H1 (cell line): ENCODE measurements at regions not wholly inside any gene's neighbourhood (a gene's known extent, or its start where the extent isn't known, plus 50 kb on each side); places are given as distances from the start of the nearest gene placed in this dataset.

ENCODE experiments used
- CTCF ChIP-seq, 3 experiments: IDR thresholded peaks; 1 replicate in 2 of 3; 2 replicates in 1 of 3; pipeline versions ENCODE4 v1.5.1 to v1.6.1; 2011; ENCODE audit warnings: low read length in 3 of 3, mild to moderate bottlenecking in 3 of 3, inconsistent platforms in 2 of 3, low read depth in 1 of 3, moderate library complexity in 1 of 3; ENCODE audit not compliant: insufficient read depth in 1 of 3; ENCODE audit errors: control extremely low read depth in 1 of 3
- FOSL1 ChIP-seq: IDR thresholded peaks from 2 replicates; pipeline ENCODE4 v1.6.1; 2011; ENCODE audit warnings: mild to moderate bottlenecking, low read depth, low read length, moderate library complexity; ENCODE audit not compliant: insufficient read depth
- JUN ChIP-seq: IDR thresholded peaks from 2 replicates; pipeline ENCODE4 v1.6.1; 2011; ENCODE audit warnings: low read depth, mild to moderate bottlenecking, improper control_type of control experiment, low read length
- KDM5A ChIP-seq: fragments of 200-600 bp; IDR thresholded peaks from 2 replicates; pipeline ENCODE4 v1.7.1; 2012; ENCODE audit warnings: mild to moderate bottlenecking, low read length, inconsistent platforms, mixed read lengths
- POLR2A ChIP-seq, 2 experiments: IDR thresholded peaks; 1 replicate in 1 of 2; 2 replicates in 1 of 2; pipeline ENCODE4 v1.6.1; 2011; ENCODE audit warnings: low read depth in 2 of 2, low read length in 2 of 2, mild to moderate bottlenecking in 2 of 2; ENCODE audit errors: control extremely low read depth in 1 of 2
- POLR2AphosphoS5 ChIP-seq: IDR thresholded peaks from 2 replicates; pipeline ENCODE4 v1.6.1; 2011; ENCODE audit warnings: low read depth, low read length
- RNF2 ChIP-seq: fragments of 200-900, 300-1000 bp; sonication (generic); IDR thresholded peaks from 2 replicates; pipeline ENCODE4 v1.7.1; 2016; ENCODE audit warnings: borderline replicate concordance, low read depth, mild to moderate bottlenecking, antibody characterized with exemption, low read length; ENCODE audit not compliant: poor library complexity, severe bottlenecking; ENCODE audit errors: missing control alignments
- RXRA ChIP-seq: IDR thresholded peaks from 2 replicates; pipeline ENCODE4 v1.6.1; 2011; ENCODE audit warnings: low read depth, mild to moderate bottlenecking, low read length, moderate library complexity; ENCODE audit not compliant: insufficient read depth
- SAP30 ChIP-seq: fragments of 300-600 bp; sonication (generic); IDR thresholded peaks from 2 replicates; pipeline ENCODE4 v1.7.1; 2012; ENCODE audit warnings: low read length, moderate library complexity, mild to moderate bottlenecking, inconsistent platforms; ENCODE audit not compliant: insufficient read depth, insufficient replicate concordance
- SP1 ChIP-seq: IDR thresholded peaks from 2 replicates; pipeline ENCODE4 v1.6.1; 2011; ENCODE audit warnings: low read depth, low read length
- YY1 ChIP-seq: IDR thresholded peaks from 2 replicates; pipeline ENCODE4 v1.6.1; 2011; ENCODE audit warnings: low read depth, mild to moderate bottlenecking, low read length

GRCh38 chr6:14661691-14662090, 544.1 kb downstream of the CD83 start:
- TF ChIP-seq SAP30 (no peak), POLR2A (IDR thresholded peaks at IDR 0.05; ENCODE audit: control extremely low read depth in 1 of 2, low read depth in 2 of 2, low read length in 2 of 2) (no peak), KDM5A (no peak), RXRA (no peak), POLR2AphosphoS5 (no peak), YY1 (no peak), CTCF (IDR thresholded peaks at IDR 0.05; ENCODE audit: control extremely low read depth in 1 of 3, insufficient read depth in 1 of 3, low read depth in 1 of 3, low read length in 3 of 3) (no peak), JUN (no peak), RNF2 (no peak), FOSL1 (no peak), SP1 (no peak)
